Lower leg skin (tissue), 3 donors: ENCODE measurements at regions not wholly inside any gene's neighbourhood (a gene's known extent, or its start where the extent isn't known, plus 50 kb on each side); places are given as distances from the start of the nearest gene placed in this dataset.

Experiments used
- CTCF ChIP-seq, 3 donors: fragments of 450-650 bp; IDR thresholded peaks; one replicate each; pipeline ENCODE4 v1.5.1; 2016; ENCODE audit warnings: antibody characterized with exemption in 3 of 3, mild to moderate bottlenecking in 3 of 3, moderate library complexity in 2 of 3
- POLR2A ChIP-seq, 2 donors: fragments of 450-650 bp; IDR thresholded peaks; one replicate each; pipeline ENCODE4 v1.6.1; 2016 to 2017; ENCODE audit warnings: antibody characterized with exemption in 2 of 2, mild to moderate bottlenecking in 1 of 2, moderate library complexity in 1 of 2

- TF ChIP-seq POLR2A (IDR thresholded peaks at IDR 0.05) (no peak), CTCF (IDR thresholded peaks at IDR 0.05) (no peak)
Measured at GRCh38 chr7:41217306-41217705, 485.6 kb downstream of the INHBA start.
